ENCODE measurements at regions not wholly inside any gene's neighbourhood (a gene's known extent, or its start where the extent isn't known, plus 50 kb on each side); places are given as distances from the start of the nearest gene placed in this dataset.

DNA sequence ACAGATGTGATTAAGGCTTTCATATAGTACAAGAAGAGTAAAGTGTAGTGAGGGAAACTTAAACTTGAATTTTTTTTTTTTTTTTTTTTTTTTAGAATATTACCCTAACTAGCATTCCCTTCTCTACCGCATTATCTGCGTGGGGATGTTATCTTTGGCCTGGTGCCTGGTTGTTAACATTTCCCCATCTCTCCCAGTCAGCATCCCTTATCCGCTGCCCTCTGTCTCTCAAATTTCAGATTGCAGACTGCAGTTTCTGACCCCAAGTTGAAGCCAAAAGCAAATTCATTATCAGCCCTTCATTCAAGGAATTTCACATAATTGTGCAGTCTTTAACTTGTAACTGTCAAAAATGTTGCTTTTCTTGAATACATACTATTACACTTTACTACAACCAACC, 353.0 kb downstream of the PLOD2 start:
- no peaks in the 10 kb centered on the region for H3K36me3 ChIP-seq
- peaks cover 0 to under 1% (median 0%) of the 10 kb centered on the region in 4 donors for H3K4me1 ChIP-seq
- no peaks in the 10 kb centered on the region for H3K27me3 ChIP-seq
- intact Hi-C loops (cut with DNase I), result no loop called here
- 23 to 41% methylated on average over 3 of the region's 3 CpGs for WGBS, 2 donors
- no peaks in the 10 kb centered on the region for H3K9me3 ChIP-seq
- no peak overlapping the region for H3K27ac ChIP-seq
- TF ChIP-seq, protein P1, sequence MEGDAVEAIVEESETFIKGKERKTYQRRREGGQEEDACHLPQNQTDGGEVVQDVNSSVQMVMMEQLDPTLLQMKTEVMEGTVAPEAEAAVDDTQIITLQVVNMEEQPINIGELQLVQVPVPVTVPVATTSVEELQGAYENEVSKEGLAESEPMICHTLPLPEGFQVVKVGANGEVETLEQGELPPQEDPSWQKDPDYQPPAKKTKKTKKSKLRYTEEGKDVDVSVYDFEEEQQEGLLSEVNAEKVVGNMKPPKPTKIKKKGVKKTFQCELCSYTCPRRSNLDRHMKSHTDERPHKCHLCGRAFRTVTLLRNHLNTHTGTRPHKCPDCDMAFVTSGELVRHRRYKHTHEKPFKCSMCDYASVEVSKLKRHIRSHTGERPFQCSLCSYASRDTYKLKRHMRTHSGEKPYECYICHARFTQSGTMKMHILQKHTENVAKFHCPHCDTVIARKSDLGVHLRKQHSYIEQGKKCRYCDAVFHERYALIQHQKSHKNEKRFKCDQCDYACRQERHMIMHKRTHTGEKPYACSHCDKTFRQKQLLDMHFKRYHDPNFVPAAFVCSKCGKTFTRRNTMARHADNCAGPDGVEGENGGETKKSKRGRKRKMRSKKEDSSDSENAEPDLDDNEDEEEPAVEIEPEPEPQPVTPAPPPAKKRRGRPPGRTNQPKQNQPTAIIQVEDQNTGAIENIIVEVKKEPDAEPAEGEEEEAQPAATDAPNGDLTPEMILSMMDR (IDR thresholded peaks at IDR 0.05), result no peak
- TF ChIP-seq POLR2AphosphoS5 (IDR thresholded peaks at IDR 0.05) (no peak), POLR2A (IDR thresholded peaks at IDR 0.05) (no peak), EP300 (IDR thresholded peaks at IDR 0.05) (no peak)
- no peak overlapping the region for H3K4me3 ChIP-seq
- no peak for DNase-seq

DNA sequence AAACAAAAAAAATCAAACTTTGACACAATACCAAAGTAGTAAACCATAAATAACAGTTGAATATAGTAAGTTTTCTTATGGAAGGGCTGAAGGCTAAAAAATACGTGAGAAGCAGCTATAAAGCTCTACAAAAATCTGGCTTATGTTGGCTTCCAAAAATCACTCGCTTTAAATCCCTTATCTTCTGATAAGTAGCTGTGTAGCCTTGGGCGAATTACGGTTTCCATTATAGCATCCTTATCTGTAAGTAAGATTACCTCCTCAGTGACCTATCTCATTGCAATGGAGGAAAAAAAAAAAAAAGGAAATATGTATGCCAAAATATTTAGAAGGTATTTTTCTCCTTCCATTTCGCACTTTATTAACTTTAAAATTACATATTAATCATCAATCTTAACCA, 348.6 kb downstream of the PLOD2 start:
- intact Hi-C loops (cut with DNase I), result no loop called here
- H3K4me3 ChIP-seq, result no peak overlapping the region
- DNase-seq, result no peak
- no peaks in the 10 kb centered on the region for H3K27me3 ChIP-seq
- TF ChIP-seq POLR2AphosphoS5 (IDR thresholded peaks at IDR 0.05), result no peak
- TF ChIP-seq EP300 (IDR thresholded peaks at IDR 0.05), result no peak
- TF ChIP-seq, protein P1 (IDR thresholded peaks at IDR 0.05), result no peak
- no peak for TF ChIP-seq POLR2A (IDR thresholded peaks at IDR 0.05)
- H3K27ac ChIP-seq, result no peak overlapping the region
- H3K9me3 ChIP-seq, result no peaks in the 10 kb centered on the region
- no peaks in the 10 kb centered on the region for H3K36me3 ChIP-seq
- no peaks in the 10 kb centered on the region for H3K4me1 ChIP-seq
- 68 to 70% methylated on average over 5 of the region's 5 CpGs for WGBS, 2 donors

DNA sequence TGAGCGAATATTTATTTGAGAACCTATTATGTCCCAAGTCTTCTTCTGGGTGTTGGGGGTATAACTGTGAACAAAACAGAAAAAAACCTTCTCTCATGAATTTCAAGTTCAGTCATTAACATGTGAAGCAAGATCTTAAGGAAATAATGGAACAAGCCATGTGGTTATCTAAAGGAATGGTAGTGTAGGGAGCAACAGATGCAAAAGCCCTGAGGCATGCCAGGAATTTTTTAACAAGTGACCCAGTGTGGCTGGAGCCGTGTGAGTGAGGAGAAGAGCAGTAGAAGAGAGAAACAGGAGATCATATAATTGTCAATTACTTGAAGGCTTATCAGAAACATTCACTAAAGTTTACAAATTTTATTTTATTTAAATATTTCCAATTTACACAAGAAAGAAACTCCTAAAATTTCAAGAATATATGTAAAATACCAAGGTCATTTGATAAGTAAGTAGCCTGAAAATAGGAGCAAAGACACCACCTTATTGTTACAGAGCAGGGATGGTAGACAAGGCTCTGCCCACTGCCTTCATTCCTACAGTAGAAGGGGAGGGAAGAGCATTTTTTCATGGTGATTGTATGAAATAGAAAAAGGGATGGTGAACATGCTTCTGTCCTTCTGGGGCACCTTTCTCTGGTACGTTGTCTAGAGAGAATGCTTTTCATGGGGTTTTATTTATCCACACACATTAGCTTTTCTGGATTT, 345.1 kb downstream of the PLOD2 start:
- intact Hi-C loops (cut with DNase I), result no loop called here
- 55 to 72% methylated on average over 3 of the region's 3 CpGs for WGBS, 2 donors
- no peaks in the 10 kb centered on the region for H3K4me1 ChIP-seq
- H3K27me3 ChIP-seq, result no peaks in the 10 kb centered on the region
- no peak for DNase-seq
- H3K36me3 ChIP-seq, result no peaks in the 10 kb centered on the region
- no peak overlapping the region for H3K4me3 ChIP-seq
- H3K27ac ChIP-seq, result no peak overlapping the region
- TF ChIP-seq POLR2AphosphoS5 (IDR thresholded peaks at IDR 0.05) (no peak), POLR2A (IDR thresholded peaks at IDR 0.05) (no peak), EP300 (IDR thresholded peaks at IDR 0.05) (no peak)
- TF ChIP-seq, protein P1 (IDR thresholded peaks at IDR 0.05), result no peak
- no peaks in the 10 kb centered on the region for H3K9me3 ChIP-seq

DNA sequence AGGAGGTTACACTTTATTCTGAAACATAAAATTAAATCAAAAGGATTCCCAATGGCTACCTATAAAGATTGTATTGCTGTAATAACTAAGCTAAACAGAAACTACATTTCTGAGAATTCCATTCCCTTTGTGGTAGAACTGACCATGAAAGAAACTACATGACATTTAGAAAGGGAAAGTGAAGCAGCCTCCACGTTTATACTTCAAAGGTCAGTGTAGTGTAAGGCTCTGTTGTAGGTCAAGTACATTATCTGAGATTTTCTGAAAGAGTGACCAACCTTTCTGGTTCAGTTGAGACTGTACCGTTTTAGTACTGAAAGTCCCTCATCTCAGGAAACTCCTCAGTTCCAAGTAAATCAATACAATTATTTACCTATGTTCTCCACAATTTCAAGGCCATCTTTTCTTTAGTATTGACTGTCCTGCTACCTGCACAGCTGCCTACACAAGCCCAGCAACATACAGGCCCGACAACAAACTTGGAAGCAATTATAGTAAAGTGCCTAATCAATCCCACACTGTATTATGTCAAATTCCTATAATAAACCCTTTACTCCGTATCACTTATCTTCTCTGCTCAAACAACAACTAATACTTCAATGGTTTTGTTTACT, 343.0 kb downstream of the PLOD2 start:
- Histone ChIP-seq H3K27me3 (no peaks in the 10 kb centered on the region), H3K4me1 (no peaks in the 10 kb centered on the region), H3K9me3 (no peaks in the 10 kb centered on the region), H3K27ac (no peak overlapping the region), H3K4me3 (no peak overlapping the region), H3K36me3 (no peaks in the 10 kb centered on the region)
- intact Hi-C loops (cut with DNase I), result no loop called here
- TF ChIP-seq EP300 (IDR thresholded peaks at IDR 0.05), result no peak
- DNase-seq, result no peak
- WGBS, 2 donors, result 31 to 63% methylated on average over 4 of the region's 4 CpGs

DNA sequence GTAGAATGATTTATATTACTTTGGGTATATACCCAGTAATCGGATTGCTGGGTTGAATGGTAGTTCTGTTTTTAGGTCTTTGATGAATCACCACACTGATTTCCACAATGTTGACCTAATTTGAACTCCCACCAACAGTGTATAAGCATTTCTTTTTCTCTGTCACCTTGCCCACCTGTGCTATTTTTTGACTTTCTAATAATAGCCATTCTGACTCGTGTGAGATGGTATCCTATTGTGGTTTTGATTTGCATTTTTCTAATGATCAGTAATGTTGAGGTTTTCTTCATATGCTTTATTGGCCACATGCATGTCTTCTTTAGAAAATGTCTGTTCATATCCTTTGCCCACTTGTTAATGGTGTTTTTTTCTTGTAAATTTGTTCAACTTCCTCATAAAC, 340.8 kb downstream of the PLOD2 start:
- TF ChIP-seq POLR2AphosphoS5 (IDR thresholded peaks at IDR 0.05), result no peak
- TF ChIP-seq POLR2A (IDR thresholded peaks at IDR 0.05), result no peak
- TF ChIP-seq, protein P1 (IDR thresholded peaks at IDR 0.05), result no peak
- TF ChIP-seq EP300 (IDR thresholded peaks at IDR 0.05), result no peak
- Histone ChIP-seq H3K4me3 (no peak overlapping the region), H3K27ac (no peak overlapping the region), H3K36me3 (no peaks in the 10 kb centered on the region), H3K4me1 (no peaks in the 10 kb centered on the region), H3K9me3 (no peaks in the 10 kb centered on the region), H3K27me3 (no peaks in the 10 kb centered on the region)
- DNase-seq, result no peak
- intact Hi-C loops (cut with DNase I), result no loop called here
- WGBS, 2 donors, result 50 to 83% methylated on average over 2 of the region's 2 CpGs

All from sigmoid colon (tissue), 6 donors.